ENCODE measurements at regions not wholly inside any gene's neighbourhood (a gene's known extent, or its start where the extent isn't known, plus 50 kb on each side); places are given as distances from the start of the nearest gene placed in this dataset.
A peak's percentile ranks its signal among the peaks of the same experiment; 100 is the strongest.

DNA sequence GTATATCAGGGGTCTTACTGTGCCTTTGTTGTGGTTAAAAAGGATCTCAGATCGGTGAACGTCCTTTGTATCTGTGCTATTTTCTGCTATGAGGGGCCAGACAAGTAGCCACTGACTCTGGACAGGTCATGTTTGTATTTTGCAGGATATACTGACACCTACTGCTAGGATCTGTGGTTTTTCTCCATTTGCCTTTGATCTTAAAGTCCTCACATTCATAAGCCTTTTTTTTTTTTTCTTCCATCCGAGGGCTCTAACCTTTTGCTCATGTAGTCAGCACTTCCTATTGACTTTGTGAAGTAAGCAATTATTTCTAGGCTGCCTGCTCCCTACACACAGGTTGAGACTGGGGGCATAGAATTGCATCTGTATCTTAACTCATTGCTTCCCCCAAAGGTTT, 106.2 kb downstream of the SLITRK5 start:
- TF ChIP-seq POLR2AphosphoS5 (IDR thresholded peaks at IDR 0.05; ENCODE audit: low read depth, low read length) (no peak), SIN3A (IDR thresholded peaks at IDR 0.05; ENCODE audit: low read depth) (no peak), EZH2phosphoT487 (IDR thresholded peaks at IDR 0.05; ENCODE audit: borderline replicate concordance) (no peak), POLR2A (IDR thresholded peaks at IDR 0.05; ENCODE audit: borderline replicate concordance, extremely low read depth, insufficient read depth, insufficient read length) (no peak), ZFX (IDR thresholded peaks at IDR 0.05) (no peak)
- TF ChIP-seq, protein P1, sequence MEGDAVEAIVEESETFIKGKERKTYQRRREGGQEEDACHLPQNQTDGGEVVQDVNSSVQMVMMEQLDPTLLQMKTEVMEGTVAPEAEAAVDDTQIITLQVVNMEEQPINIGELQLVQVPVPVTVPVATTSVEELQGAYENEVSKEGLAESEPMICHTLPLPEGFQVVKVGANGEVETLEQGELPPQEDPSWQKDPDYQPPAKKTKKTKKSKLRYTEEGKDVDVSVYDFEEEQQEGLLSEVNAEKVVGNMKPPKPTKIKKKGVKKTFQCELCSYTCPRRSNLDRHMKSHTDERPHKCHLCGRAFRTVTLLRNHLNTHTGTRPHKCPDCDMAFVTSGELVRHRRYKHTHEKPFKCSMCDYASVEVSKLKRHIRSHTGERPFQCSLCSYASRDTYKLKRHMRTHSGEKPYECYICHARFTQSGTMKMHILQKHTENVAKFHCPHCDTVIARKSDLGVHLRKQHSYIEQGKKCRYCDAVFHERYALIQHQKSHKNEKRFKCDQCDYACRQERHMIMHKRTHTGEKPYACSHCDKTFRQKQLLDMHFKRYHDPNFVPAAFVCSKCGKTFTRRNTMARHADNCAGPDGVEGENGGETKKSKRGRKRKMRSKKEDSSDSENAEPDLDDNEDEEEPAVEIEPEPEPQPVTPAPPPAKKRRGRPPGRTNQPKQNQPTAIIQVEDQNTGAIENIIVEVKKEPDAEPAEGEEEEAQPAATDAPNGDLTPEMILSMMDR (IDR thresholded peaks at IDR 0.05 in 2 of 3, conservative IDR thresholded peaks at IDR 0.05 in 1 of 3; ENCODE audit: borderline replicate concordance in 1 of 3, insufficient read depth in 1 of 3, low read depth in 2 of 3, low read length in 2 of 3): peak in 1 of 3 experiments; percentile 17; a peak in 1 of 6 replicates

Measured in HCT116 (cell line).